Neural progenitor cell (in vitro differentiated cells): ENCODE measurements at regions not wholly inside any gene's neighbourhood (a gene's known extent, or its start where the extent isn't known, plus 50 kb on each side); places are given as distances from the start of the nearest gene placed in this dataset.
A peak's percentile ranks its signal among the peaks of the same experiment; 100 is the strongest.

ENCODE experiments used
- EZH2 ChIP-seq: fragments of 200-600 bp; sonication (generic); IDR thresholded peaks from 2 replicates; pipeline ENCODE4 v1.6.1; 2017; ENCODE audit warnings: antibody characterized with exemption, mild to moderate bottlenecking, moderate library complexity
- EZH2phosphoT487 ChIP-seq: fragments of 200-600 bp; sonication (generic); IDR thresholded peaks from 2 replicates; pipeline ENCODE4 v1.6.1; 2017; ENCODE audit warnings: antibody characterized with exemption
- TF ChIP-seq, protein P1 (sequence below): fragments of 200-600 bp; sonication (generic); IDR thresholded peaks from 2 replicates; pipeline ENCODE4 v1.5.1; 2017; ENCODE audit warnings: antibody characterized with exemption, mild to moderate bottlenecking

- TF ChIP-seq, protein P1, sequence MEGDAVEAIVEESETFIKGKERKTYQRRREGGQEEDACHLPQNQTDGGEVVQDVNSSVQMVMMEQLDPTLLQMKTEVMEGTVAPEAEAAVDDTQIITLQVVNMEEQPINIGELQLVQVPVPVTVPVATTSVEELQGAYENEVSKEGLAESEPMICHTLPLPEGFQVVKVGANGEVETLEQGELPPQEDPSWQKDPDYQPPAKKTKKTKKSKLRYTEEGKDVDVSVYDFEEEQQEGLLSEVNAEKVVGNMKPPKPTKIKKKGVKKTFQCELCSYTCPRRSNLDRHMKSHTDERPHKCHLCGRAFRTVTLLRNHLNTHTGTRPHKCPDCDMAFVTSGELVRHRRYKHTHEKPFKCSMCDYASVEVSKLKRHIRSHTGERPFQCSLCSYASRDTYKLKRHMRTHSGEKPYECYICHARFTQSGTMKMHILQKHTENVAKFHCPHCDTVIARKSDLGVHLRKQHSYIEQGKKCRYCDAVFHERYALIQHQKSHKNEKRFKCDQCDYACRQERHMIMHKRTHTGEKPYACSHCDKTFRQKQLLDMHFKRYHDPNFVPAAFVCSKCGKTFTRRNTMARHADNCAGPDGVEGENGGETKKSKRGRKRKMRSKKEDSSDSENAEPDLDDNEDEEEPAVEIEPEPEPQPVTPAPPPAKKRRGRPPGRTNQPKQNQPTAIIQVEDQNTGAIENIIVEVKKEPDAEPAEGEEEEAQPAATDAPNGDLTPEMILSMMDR: peak; percentile 45
- TF ChIP-seq EZH2 (no peak), EZH2phosphoT487 (no peak)
Observed at GRCh38 chrX:57817302-57817701, 93.0 kb downstream of the ZXDA start.
